Activated naive CD4-positive, alpha-beta T cell treated with anti-CD3 and anti-CD28 coated beads, Interleukin-2, amount 10 ng/mL, durations not matched to agents 7 days and 5 days (primary cell): ENCODE measurements at regions not wholly inside any gene's neighbourhood (a gene's known extent, or its start where the extent isn't known, plus 50 kb on each side); places are given as distances from the start of the nearest gene placed in this dataset.

ENCODE experiments used
- CTCF ChIA-PET: fragments of 350-600 bp; sonication (Branson Sonifier 250); formaldehyde crosslinking; loops from one replicate; lab custom pipeline; 2021; ENCODE audit warnings: antibody characterized with exemption; lab: Charles Lee
- DNase-seq: peaks from one replicate; pipeline ENCODE4 v3.0.0-alpha.2; 2020
- H3K27ac Mint-ChIP-seq: one replicate; pipeline ENCODE4 v1.8.0; 2021; ENCODE audit warnings: mild to moderate bottlenecking, moderate library complexity, mixed read lengths
- H3K27me3 Mint-ChIP-seq: one replicate; pipeline ENCODE4 v1.8.0; 2021; ENCODE audit warnings: mild to moderate bottlenecking, mixed read lengths
- H3K36me3 Mint-ChIP-seq: one replicate; pipeline ENCODE4 v1.8.0; 2021; ENCODE audit warnings: mixed read lengths
- H3K4me1 Mint-ChIP-seq: one replicate; pipeline ENCODE4 v1.8.0; 2021; ENCODE audit warnings: mixed read lengths
- H3K4me3 Mint-ChIP-seq: one replicate; pipeline ENCODE4 v1.8.0; 2021; ENCODE audit warnings: mild to moderate bottlenecking, moderate library complexity, mixed read lengths
- H3K9me3 Mint-ChIP-seq: one replicate; pipeline ENCODE4 v1.8.0; 2021; ENCODE audit warnings: mixed read lengths

DNA sequence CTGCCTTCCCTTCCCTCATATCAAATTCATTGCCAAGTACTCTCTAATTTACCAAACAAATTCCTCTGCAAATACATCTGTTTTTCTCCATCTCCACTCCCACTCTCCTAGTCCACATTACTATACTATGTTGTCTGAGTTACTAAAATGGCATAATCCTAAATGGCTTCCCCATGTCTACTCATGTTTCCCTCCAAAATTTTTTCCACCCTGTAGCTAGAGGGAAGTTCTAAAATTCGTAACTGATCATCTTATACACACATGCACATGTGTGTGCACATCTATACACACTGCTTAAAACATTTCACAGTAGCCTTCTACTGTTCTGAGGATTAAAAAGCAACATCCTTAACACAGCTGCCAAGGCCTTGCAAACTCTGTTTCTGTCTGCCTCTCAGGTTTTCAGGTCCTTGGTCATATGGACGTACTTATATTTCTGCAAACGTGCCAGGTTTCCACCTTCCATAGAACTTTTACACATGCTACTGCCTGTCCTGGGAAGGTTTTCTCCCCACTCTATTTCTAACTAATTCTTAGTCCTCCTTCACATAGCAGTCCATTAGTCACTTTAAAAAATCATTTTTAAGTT lies 140.6 kb downstream of the LURAP1L start:
- H3K27ac Mint-ChIP-seq, result no peak overlapping the region
- CTCF ChIA-PET, result no interaction called here

DNA sequence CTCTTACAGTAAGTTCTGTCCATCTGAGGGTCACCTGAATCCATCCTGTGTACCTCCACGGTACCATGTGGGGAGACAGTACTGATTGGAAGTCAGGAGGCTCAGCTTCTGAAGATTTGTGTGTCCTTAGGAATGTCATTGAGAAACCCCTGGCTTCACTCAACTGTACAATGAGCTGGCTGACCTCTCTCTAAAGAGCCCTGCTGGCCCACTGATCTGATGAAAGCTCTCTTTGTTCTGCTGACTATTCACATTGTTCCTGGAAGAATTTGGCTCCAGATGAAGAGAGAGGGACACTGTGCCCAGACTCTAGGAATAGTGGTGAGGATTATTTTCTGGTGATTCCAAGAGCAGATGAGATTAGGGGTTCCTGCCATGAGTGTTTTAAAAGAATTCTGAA lies 141.2 kb downstream of the LURAP1L start:
- Mint-ChIP-seq H3K27me3 (no peaks in the 10 kb centered on the region), H3K4me3 (no peak overlapping the region), H3K9me3 (peaks cover 8% of the 10 kb centered on the region), H3K4me1 (no peaks in the 10 kb centered on the region), H3K36me3 (no peaks in the 10 kb centered on the region), H3K27ac (no peak overlapping the region)
- CTCF ChIA-PET, result no interaction called here
- no peak for DNase-seq

More for the DNA sequence above, 140.6 kb downstream of the LURAP1L start:
- Mint-ChIP-seq H3K4me1 (no peaks in the 10 kb centered on the region), H3K4me3 (no peak overlapping the region), H3K9me3 (peaks cover 8% of the 10 kb centered on the region), H3K36me3 (no peaks in the 10 kb centered on the region), H3K27me3 (no peaks in the 10 kb centered on the region)
- DNase-seq, result no peak

DNA sequence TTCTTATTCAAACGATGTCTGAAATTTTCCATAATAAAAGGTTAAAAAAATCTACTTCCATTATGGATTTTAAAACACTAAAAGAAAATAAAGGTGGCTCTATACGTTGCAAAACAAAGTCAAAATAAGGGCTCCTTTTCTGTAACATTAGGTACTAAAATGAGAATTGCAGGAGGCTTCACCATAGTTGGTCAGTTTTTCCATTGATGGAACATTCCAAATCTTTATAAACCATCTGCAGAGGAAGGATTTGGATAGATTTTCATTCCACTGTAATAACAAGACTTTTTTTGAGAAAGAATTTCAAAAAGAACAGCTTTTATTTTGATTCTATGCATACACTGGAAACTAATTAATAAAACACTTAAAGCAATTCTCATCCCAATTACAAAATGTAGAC lies 145.6 kb downstream of the LURAP1L start:
- Mint-ChIP-seq H3K27me3 (no peaks in the 10 kb centered on the region), H3K9me3 (peaks cover 3% of the 10 kb centered on the region), H3K4me1 (no peaks in the 10 kb centered on the region), H3K27ac (no peak overlapping the region), H3K36me3 (no peaks in the 10 kb centered on the region), H3K4me3 (no peak overlapping the region)
- no peak for DNase-seq
- CTCF ChIA-PET, result no interaction called here

DNA sequence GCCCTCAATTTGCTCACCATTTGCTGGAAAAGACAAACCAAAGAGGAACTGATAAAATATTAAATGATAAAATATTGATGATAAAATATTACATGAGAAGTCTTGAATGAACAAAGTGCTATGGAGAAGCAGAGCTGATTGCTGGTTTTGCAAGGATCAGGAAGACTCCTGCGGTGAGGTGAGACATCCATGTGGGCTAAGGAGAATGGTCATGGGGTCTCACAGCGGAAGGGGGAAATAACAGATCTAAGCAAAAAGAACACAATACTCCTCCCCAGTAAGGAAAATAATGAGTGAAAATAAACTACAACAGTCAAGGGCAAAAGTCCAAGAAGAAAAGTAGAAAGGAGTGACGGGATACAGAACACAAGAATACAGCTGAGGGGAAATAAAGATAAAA lies 146.8 kb downstream of the LURAP1L start:
- Mint-ChIP-seq H3K27ac (no peak overlapping the region), H3K27me3 (no peaks in the 10 kb centered on the region), H3K9me3 (peaks cover 3% of the 10 kb centered on the region), H3K4me3 (no peak overlapping the region), H3K36me3 (no peaks in the 10 kb centered on the region), H3K4me1 (no peaks in the 10 kb centered on the region)
- CTCF ChIA-PET, result no interaction called here
- DNase-seq, result no peak

DNA sequence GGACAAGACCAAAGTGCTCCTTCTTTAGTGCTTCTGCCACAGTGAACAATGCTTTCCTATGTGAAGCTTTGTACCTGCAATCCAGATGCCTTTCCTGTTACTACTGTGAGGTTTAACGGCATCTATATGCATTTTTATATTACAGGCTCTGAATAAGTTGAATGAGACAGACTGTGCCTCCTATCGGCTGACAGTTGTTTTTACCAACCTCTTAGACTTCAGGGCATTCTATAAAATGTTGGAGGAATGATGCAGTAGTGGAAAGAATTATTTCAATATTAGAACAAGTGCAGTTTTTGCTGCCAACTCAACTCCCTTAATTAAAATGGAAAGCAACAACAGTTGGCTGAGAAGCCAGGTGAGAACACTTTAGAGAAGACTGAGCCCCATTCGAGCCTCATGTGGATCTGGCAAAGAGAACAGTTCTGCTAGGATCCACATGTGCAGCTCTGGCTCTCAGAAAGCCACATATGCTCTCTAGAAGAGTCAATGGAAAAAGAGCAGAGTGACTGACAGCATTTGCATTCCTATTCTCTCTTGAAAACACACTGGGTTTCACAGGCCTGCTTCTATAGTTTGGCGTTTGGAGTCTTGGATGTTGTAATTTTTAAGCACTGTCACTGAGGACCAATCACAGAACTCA lies 147.5 kb downstream of the LURAP1L start:
- Mint-ChIP-seq H3K4me1 (no peaks in the 10 kb centered on the region), H3K4me3 (no peak overlapping the region), H3K27me3 (no peaks in the 10 kb centered on the region), H3K27ac (no peak overlapping the region), H3K9me3 (peaks cover 5% of the 10 kb centered on the region), H3K36me3 (no peaks in the 10 kb centered on the region)
- no peak for DNase-seq
- CTCF ChIA-PET, result no interaction called here

DNA sequence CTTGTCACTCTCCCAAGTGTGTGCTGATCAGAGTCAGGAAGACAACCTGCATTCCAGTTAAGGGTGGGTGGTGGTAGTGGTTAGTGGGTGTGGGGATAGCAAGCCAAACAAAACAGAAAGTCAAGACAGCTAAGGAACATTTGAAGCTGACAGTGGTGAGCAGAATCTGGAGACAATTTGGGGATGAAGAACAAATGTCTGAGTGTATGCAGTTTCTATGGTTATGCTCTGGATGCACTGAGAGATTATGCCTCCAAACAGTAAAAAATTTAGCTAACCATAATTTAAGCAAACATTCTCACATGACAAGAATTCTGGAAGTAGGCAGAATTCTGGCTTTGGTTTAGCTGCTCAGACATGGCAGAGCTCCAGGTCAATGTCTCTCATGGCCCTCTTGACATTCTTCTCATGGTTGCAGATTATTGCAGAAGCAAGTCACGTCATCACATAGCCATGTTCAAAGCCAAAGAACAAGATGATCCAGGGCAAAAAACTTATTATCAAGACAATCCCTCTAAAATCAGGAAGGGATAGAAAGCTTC lies 148.7 kb downstream of the LURAP1L start:
- no peaks in the 10 kb centered on the region for H3K36me3 Mint-ChIP-seq
- DNase-seq, result no peak
- CTCF ChIA-PET, result no interaction called here
- no peaks in the 10 kb centered on the region for H3K27me3 Mint-ChIP-seq
- peaks cover 6% of the 10 kb centered on the region for H3K9me3 Mint-ChIP-seq
- H3K27ac Mint-ChIP-seq, result no peak overlapping the region
- no peaks in the 10 kb centered on the region for H3K4me1 Mint-ChIP-seq
- no peak overlapping the region for H3K4me3 Mint-ChIP-seq

DNA sequence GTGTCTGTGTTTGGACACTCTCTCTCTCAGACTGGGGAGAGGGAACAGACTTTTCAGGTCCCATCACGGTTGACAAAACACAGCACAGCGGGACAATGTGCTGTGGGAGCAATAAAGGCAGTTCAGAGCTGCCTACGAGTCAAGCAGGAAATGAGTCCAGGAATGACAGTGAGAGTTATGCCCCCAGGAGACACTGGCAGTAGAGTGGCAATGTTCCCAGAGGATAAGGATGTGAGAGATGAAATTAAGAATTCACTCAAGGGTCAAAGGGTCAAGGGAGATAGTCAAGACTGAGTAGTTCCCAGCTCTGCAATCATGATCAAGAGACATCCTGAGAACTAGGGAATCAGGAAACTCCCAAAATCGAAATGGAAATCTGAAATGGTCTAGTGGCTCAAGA lies 156.1 kb downstream of the LURAP1L start:
- H3K4me3 Mint-ChIP-seq, result no peak overlapping the region
- no peak for DNase-seq
- peaks cover 3% of the 10 kb centered on the region for H3K9me3 Mint-ChIP-seq
- no peaks in the 10 kb centered on the region for H3K4me1 Mint-ChIP-seq
- no peaks in the 10 kb centered on the region for H3K27me3 Mint-ChIP-seq
- H3K27ac Mint-ChIP-seq, result no peak overlapping the region
- CTCF ChIA-PET, result no interaction called here
- H3K36me3 Mint-ChIP-seq, result no peaks in the 10 kb centered on the region

DNA sequence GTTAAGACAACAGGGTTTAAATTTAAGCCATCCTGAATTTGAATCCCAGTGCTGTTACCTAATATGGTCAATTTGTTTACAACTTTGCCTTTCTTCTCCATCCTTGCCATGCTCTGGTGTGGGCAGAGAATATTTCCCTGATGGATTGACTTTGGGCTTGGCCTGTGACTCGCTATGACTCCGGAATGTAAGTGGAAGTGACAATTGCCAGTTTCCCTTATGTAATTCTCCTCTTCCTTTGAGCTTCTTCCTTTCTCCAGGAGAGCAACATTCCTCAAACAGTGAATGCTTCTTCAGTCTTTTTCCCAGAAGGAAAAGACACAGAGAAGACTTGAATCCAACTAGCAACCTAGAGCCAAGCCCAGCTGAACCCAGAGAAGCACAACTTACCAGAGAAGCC lies 159.1 kb downstream of the LURAP1L start:
- H3K9me3 Mint-ChIP-seq, result no peaks in the 10 kb centered on the region
- no peak overlapping the region for H3K27ac Mint-ChIP-seq
- H3K4me3 Mint-ChIP-seq, result no peak overlapping the region
- CTCF ChIA-PET, result no interaction called here
- DNase-seq, result no peak
- no peaks in the 10 kb centered on the region for H3K27me3 Mint-ChIP-seq
- no peaks in the 10 kb centered on the region for H3K36me3 Mint-ChIP-seq
- no peaks in the 10 kb centered on the region for H3K4me1 Mint-ChIP-seq

DNA sequence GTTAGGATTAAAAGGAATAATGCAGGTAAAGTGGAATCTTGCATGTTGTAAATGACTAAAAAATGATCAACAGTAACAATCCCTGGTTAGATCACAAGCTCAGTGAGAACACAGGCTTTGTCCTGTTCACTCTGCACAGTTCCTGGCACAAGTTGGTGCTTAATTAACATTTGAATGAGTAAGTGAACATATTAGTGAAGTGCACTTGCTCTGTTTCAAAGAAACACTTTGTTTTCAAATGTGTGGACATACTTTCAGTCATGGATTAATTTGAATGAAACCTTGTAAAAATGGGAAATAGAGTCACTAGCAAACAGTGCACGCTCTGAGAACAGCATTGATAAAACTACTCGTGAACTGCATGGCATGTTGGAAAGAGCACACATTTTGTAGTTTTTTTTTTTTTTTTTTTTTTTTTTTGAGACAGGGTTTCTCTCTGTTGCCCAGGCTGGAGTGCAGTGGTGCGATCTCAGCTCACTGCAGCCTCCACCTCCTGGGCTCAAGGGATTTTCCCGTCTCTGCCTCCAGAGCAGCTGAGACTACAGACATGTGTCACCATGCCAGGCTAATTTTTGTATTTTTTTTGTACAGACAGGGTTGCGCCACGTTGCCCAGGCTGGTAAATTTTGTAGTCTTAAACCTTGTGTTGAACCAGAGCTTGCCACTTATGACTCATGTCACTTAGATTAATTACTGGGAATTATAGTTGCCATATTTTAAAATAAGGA lies 159.9 kb downstream of the LURAP1L start:
- H3K9me3 Mint-ChIP-seq, result no peaks in the 10 kb centered on the region

DNA sequence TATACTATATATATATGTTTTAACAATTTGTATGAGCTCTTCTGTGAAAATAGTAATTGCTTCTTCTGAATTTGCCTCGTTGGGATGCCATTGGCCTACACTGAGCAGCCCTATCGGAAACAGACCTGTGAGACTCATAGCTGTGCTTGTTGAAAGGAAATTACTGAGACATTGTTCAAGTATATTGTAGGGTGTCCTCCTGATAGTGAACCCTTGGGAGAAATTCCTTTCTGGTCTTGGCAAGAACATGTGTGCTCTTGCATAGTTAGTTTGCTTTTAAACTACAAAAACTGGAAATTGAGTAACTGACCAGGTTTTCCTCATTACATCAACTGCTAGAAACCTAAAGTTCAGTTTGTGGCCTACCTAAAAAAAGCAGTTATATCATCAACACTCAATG lies 160.9 kb downstream of the LURAP1L start:
- CTCF ChIA-PET, result no interaction called here
- Mint-ChIP-seq H3K36me3 (no peaks in the 10 kb centered on the region), H3K9me3 (no peaks in the 10 kb centered on the region), H3K4me3 (no peak overlapping the region), H3K27me3 (no peaks in the 10 kb centered on the region), H3K27ac (no peak overlapping the region), H3K4me1 (no peaks in the 10 kb centered on the region)
- DNase-seq, result no peak

More for the DNA sequence above, 159.9 kb downstream of the LURAP1L start:
- no peaks in the 10 kb centered on the region for H3K27me3 Mint-ChIP-seq
- no peaks in the 10 kb centered on the region for H3K36me3 Mint-ChIP-seq
- CTCF ChIA-PET, result no interaction called here
- H3K4me1 Mint-ChIP-seq, result no peaks in the 10 kb centered on the region
- no peak for DNase-seq
- no peak overlapping the region for H3K27ac Mint-ChIP-seq
- H3K4me3 Mint-ChIP-seq, result no peak overlapping the region

DNA sequence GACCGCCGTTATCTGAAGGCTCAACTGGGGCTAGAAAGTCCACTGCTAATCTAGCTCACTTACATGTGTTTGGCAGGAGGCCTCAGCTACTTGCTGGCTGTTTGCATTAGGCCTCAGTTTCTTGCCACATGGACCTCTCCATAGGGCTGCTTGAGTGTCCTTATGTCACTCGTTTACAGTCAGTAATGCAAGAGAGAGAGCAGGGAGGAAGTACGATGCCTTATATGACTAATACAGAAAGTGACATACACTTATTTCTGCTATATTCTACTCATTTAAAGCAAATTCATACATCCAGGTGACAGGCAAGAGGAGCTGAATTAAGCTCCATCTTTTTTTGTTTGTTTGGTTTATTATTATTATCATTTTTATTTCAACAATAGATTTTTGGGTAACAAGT lies 179.6 kb downstream of the LURAP1L start:
- CTCF ChIA-PET, result no interaction called here
- Mint-ChIP-seq H3K9me3 (peaks cover 33% of the 10 kb centered on the region), H3K36me3 (no peaks in the 10 kb centered on the region), H3K4me3 (no peak overlapping the region), H3K4me1 (no peaks in the 10 kb centered on the region), H3K27ac (no peak overlapping the region), H3K27me3 (no peaks in the 10 kb centered on the region)
- no peak for DNase-seq

DNA sequence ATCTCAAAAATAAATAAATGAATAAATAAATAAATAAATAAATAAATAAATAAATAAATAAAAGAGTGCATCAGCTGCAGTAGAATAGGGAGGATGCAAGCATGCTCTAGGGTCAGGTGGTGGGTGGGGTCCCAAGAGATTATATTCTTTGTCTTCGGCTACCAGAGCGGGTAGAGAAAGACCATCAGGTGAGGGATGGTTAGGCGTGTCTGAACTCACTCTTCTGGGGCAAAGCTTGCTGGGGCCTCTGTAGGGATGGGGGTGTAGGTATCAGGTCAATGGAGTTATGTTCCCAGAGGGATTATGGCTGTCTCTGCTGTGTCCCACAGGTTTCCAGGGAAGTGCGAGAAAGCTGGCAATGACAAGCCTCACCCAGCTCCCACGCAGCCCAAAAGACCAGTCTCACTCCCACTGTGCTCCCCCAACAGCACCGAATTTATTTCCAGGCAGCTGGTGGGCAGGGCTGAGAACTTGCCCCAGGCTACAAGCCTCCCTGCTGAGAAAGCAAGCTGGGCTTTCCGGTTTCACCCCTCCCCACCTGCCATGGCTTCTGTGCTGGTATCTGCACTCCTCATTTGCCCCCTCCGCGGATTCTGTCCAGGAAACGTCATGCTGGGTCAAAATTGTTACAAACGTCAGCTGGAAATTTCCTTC lies 180.8 kb downstream of the LURAP1L start:
- no peaks in the 10 kb centered on the region for H3K36me3 Mint-ChIP-seq
- peaks cover 29% of the 10 kb centered on the region for H3K9me3 Mint-ChIP-seq
- no peaks in the 10 kb centered on the region for H3K4me1 Mint-ChIP-seq
- CTCF ChIA-PET, result no interaction called here
- no peak overlapping the region for H3K4me3 Mint-ChIP-seq
- no peak for DNase-seq
- no peaks in the 10 kb centered on the region for H3K27me3 Mint-ChIP-seq
- H3K27ac Mint-ChIP-seq, result no peak overlapping the region

DNA sequence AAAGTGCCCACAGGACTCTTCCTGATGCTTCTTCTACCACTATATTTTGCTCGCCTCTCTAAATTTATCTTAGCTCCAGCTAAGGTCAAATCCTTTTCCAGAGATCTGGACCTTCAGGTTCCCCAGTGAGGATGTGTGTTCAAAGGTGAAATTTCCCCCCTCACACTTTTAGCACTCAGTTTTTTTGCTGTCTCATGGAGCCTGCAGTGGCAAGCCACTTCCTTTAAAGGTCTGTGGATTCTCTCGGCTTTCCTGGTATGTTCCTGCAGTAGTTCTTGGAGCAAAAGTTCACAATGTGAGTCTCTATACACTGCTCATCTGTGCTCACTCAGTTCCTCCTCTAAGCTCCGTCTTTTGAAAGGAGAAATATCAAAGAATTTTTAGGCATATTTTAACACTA lies 181.4 kb downstream of the LURAP1L start:
- Mint-ChIP-seq H3K4me1 (no peaks in the 10 kb centered on the region), H3K36me3 (no peaks in the 10 kb centered on the region), H3K4me3 (no peak overlapping the region), H3K27ac (no peak overlapping the region), H3K27me3 (no peaks in the 10 kb centered on the region), H3K9me3 (peaks cover 25% of the 10 kb centered on the region)
- CTCF ChIA-PET, result no interaction called here
- no peak for DNase-seq

DNA sequence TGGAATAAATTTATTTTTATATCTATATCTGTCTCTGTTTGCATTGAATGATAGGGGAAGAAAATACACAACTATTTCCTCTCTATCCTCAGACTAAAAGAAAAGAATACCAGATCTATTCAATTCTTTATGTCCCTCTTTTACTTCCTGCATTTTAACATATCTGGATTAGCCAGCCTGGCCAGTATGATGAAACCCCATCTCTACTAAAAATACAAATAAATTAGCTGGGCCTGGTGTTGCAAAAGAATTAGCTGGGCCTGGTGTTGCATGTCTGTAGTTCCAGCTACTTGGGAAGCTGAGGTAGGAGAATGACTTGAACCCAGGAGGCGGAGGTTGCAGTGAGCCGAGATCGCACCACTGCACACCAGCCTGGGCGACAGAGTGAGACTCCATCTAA lies 182.0 kb downstream of the LURAP1L start:
- no peak overlapping the region for H3K27ac Mint-ChIP-seq
- H3K27me3 Mint-ChIP-seq, result no peaks in the 10 kb centered on the region
- H3K4me3 Mint-ChIP-seq, result no peak overlapping the region
- no peaks in the 10 kb centered on the region for H3K36me3 Mint-ChIP-seq
- H3K9me3 Mint-ChIP-seq, result peaks cover 25% of the 10 kb centered on the region
- DNase-seq, result no peak
- CTCF ChIA-PET, result no interaction called here
- H3K4me1 Mint-ChIP-seq, result no peaks in the 10 kb centered on the region
